Liver (tissue), 8 donors: ENCODE measurements at regions not wholly inside any gene's neighbourhood (a gene's known extent, or its start where the extent isn't known, plus 50 kb on each side); places are given as distances from the start of the nearest gene placed in this dataset.

Experiments
- DNase-seq: peaks from one replicate; pipeline ENCODE4 v3.0.0-alpha.2; 2017; ENCODE audit warnings: low spot score
- H3K27ac ChIP-seq, 2 donors: one replicate each; pipeline ENCODE4 v1.7.0; 2013; ENCODE audit warnings: inconsistent platforms in 2 of 2, low read length in 2 of 2, control low read depth in 1 of 2, low read depth in 1 of 2, mild to moderate bottlenecking in 1 of 2
- H3K27me3 ChIP-seq, 4 donors: one replicate each; pipeline versions ENCODE4 v1.6.1 to v1.7.0; 2013; ENCODE audit warnings: low read length in 3 of 4, inconsistent platforms in 1 of 4, mild to moderate bottlenecking in 1 of 4, moderate library complexity in 1 of 4; ENCODE audit not compliant: control insufficient read depth in 4 of 4, insufficient read depth in 4 of 4
- H3K36me3 ChIP-seq, 4 donors: one replicate each; pipeline versions ENCODE4 v1.6.1 to v1.7.0; 2013; ENCODE audit warnings: low read length in 3 of 4, mild to moderate bottlenecking in 3 of 4, low read depth in 1 of 4, moderate library complexity in 1 of 4; ENCODE audit not compliant: control insufficient read depth in 4 of 4, insufficient read depth in 3 of 4
- H3K4me1 ChIP-seq, 4 donors: one replicate each; pipeline versions ENCODE4 v1.6.1 to v1.7.0; 2013; ENCODE audit warnings: low read length in 3 of 4, mild to moderate bottlenecking in 3 of 4, moderate library complexity in 1 of 4; ENCODE audit not compliant: control insufficient read depth in 4 of 4, insufficient read depth in 4 of 4
- H3K4me3 ChIP-seq, 3 donors: one replicate each; pipeline versions ENCODE4 v1.6.1 to v1.7.0; 2013; ENCODE audit warnings: low read length in 3 of 3, control low read depth in 1 of 3, low read depth in 1 of 3, mild to moderate bottlenecking in 1 of 3
- H3K9ac ChIP-seq, 2 donors: one replicate each; pipeline ENCODE4 v1.7.0; 2013; ENCODE audit warnings: low read length in 2 of 2, mild to moderate bottlenecking in 2 of 2, moderate library complexity in 2 of 2, control low read depth in 1 of 2, low read depth in 1 of 2
- H3K9me3 ChIP-seq, 4 donors: one replicate each; pipeline versions ENCODE4 v1.6.1 to v1.7.0; 2013; ENCODE audit warnings: low read length in 3 of 4; ENCODE audit not compliant: control insufficient read depth in 4 of 4
- ATF3 ChIP-seq: IDR thresholded peaks from 2 replicates; pipeline ENCODE4 v1.6.1; 2016; ENCODE audit warnings: antibody characterized with exemption
- EGR1 ChIP-seq, 2 donors: IDR thresholded peaks; 2 replicates each; pipeline ENCODE4 v1.6.1; 2016 to 2018; ENCODE audit warnings: antibody characterized with exemption in 2 of 2, low read depth in 2 of 2
- FOXA1 ChIP-seq: IDR thresholded peaks from 2 replicates; pipeline ENCODE4 v1.6.1; 2016; ENCODE audit warnings: antibody characterized with exemption
- FOXA2 ChIP-seq: IDR thresholded peaks from 2 replicates; pipeline ENCODE4 v1.6.1; 2016; ENCODE audit warnings: antibody characterized with exemption
- GABPA ChIP-seq, 2 donors: IDR thresholded peaks in 1 of 2; conservative IDR thresholded peaks in 1 of 2; 2 replicates each; pipeline ENCODE4 v1.6.1; 2016; ENCODE audit warnings: antibody characterized with exemption in 2 of 2, mild to moderate bottlenecking in 1 of 2, moderate library complexity in 1 of 2
- HNF4A ChIP-seq, 2 donors: conservative IDR thresholded peaks; 2 replicates each; pipeline ENCODE4 v1.6.1; 2016; ENCODE audit warnings: antibody characterized with exemption in 2 of 2, mild to moderate bottlenecking in 2 of 2
- HNF4G ChIP-seq: IDR thresholded peaks from 2 replicates; pipeline ENCODE4 v1.6.1; 2016; ENCODE audit warnings: antibody characterized with exemption
- JUND ChIP-seq, 2 donors: IDR thresholded peaks; 2 replicates each; pipeline ENCODE4 v1.6.1; 2016; ENCODE audit warnings: antibody characterized with exemption in 2 of 2
- NR2F2 ChIP-seq: IDR thresholded peaks from 2 replicates; pipeline ENCODE4 v1.6.1; 2016; ENCODE audit warnings: antibody characterized with exemption
- RAD21 ChIP-seq, 2 donors: IDR thresholded peaks; 2 replicates each; pipeline ENCODE4 v1.6.1; 2016; ENCODE audit warnings: antibody characterized with exemption in 2 of 2, mild to moderate bottlenecking in 2 of 2
- REST ChIP-seq: IDR thresholded peaks from 2 replicates; pipeline ENCODE4 v1.6.1; 2016; ENCODE audit warnings: antibody characterized with exemption, mild to moderate bottlenecking
- RXRA ChIP-seq, 2 donors: IDR thresholded peaks; 2 replicates each; pipeline ENCODE4 v1.6.1; 2017 to 2018; ENCODE audit warnings: antibody characterized with exemption in 2 of 2, mild to moderate bottlenecking in 1 of 2
- SP1 ChIP-seq: IDR thresholded peaks from 2 replicates; pipeline ENCODE4 v1.6.1; 2018; ENCODE audit warnings: antibody characterized with exemption, mild to moderate bottlenecking
- TAF1 ChIP-seq: conservative IDR thresholded peaks from 2 replicates; pipeline ENCODE4 v1.6.1; 2016; ENCODE audit warnings: antibody characterized with exemption, mild to moderate bottlenecking
- YY1 ChIP-seq: IDR thresholded peaks from 2 replicates; pipeline ENCODE4 v1.6.1; 2016; ENCODE audit warnings: antibody characterized with exemption, mild to moderate bottlenecking
- ZBTB33 ChIP-seq: IDR thresholded peaks from 2 replicates; pipeline ENCODE4 v1.6.1; 2016; ENCODE audit warnings: antibody characterized with exemption
- WGBS: extraction: QIAGEN DNeasy Blood & Tissue Kit; methylation state at CpG from one replicate; pipeline ENCODE4 v1.1.7; 2013; 5-methylcytosine and 5-hydroxymethylcytosine counted together
- TF ChIP-seq, protein P1 (sequence below): fragments of 150-350 bp; IDR thresholded peaks from 2 replicates; pipeline ENCODE4 v1.5.1; 2017; ENCODE audit warnings: improper control_type of control experiment, low read depth, low read length; ENCODE audit not compliant: missing input control
- TF ChIP-seq, protein P2 (sequence below): IDR thresholded peaks from 2 replicates; pipeline ENCODE4 v1.6.1; 2016; ENCODE audit warnings: antibody characterized with exemption
- donor health status: healthy.
- donor health status: healthy.
- donor health status: healthy.
- donor health status: healthy.
- donor health status: healthy.

GRCh38 chr9:91148306-91148705 is 213.4 kb downstream of the AUH start:
- H3K9ac ChIP-seq = no peak overlapping the region
- H3K27ac ChIP-seq = no peak overlapping the region
- peaks cover 0 to 1% (median 0%) of the 10 kb centered on the region in 4 donors for H3K9me3 ChIP-seq
- H3K4me1 ChIP-seq = no peaks in the 10 kb centered on the region
- H3K27me3 ChIP-seq = no peaks in the 10 kb centered on the region
- no peaks in the 10 kb centered on the region for H3K36me3 ChIP-seq
- TF ChIP-seq HNF4G (no peak), SP1 (no peak), JUND (IDR thresholded peaks at IDR 0.05) (no peak)
- WGBS = 59% methylated on average over 4 of the region's 4 CpGs
- H3K4me3 ChIP-seq = no peak overlapping the region
- no peak for DNase-seq

DNA sequence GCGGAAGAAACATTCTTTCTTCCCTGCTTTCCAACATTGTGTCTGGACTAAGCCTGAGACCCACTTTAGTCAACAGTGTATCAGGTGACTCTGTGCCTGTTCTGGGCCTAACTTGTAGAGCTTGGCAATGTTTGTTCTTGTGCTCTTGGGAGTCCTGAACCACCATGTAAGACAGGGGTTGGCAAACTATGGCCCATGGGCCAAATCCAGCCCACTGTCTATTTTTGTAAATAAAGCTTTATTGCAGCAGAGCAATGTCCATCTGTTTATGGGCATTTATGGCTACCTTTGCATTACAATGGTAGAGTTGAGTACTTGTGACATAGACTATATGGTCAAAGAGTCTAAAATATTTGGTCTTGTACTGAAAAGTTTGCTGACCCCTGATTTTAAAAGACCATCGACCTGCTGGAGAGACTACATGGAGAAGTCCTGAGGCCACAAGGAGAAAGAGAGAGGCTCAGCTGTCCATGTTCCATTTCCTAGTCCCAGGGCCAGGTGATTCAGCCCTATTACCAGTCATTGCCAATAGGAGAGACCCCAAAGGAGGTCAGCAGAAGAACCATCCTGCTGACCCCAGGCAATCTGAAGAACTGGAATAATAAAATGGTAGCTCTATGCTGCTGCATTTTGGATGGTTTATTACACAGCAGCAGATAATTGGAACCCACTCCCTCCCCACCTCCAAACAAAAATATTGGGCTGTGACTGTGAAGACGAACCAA is 211.3 kb downstream of the AUH start:
- TF ChIP-seq YY1 (no peak), JUND (IDR thresholded peaks at IDR 0.05) (no peak), FOXA1 (no peak), RXRA (IDR thresholded peaks at IDR 0.05) (no peak), ZBTB33 (no peak), HNF4A (conservative IDR thresholded peaks at IDR 0.05) (no peak), HNF4G (no peak), ATF3 (no peak), FOXA2 (no peak), SP1 (no peak), GABPA (IDR thresholded peaks at IDR 0.05 in 1 of 2, conservative IDR thresholded peaks at IDR 0.05 in 1 of 2) (no peak), TAF1 (no peak), EGR1 (IDR thresholded peaks at IDR 0.05; ENCODE audit: low read depth in 2 of 2) (no peak), REST (no peak), RAD21 (IDR thresholded peaks at IDR 0.05) (no peak), NR2F2 (no peak)
- TF ChIP-seq, protein P1, sequence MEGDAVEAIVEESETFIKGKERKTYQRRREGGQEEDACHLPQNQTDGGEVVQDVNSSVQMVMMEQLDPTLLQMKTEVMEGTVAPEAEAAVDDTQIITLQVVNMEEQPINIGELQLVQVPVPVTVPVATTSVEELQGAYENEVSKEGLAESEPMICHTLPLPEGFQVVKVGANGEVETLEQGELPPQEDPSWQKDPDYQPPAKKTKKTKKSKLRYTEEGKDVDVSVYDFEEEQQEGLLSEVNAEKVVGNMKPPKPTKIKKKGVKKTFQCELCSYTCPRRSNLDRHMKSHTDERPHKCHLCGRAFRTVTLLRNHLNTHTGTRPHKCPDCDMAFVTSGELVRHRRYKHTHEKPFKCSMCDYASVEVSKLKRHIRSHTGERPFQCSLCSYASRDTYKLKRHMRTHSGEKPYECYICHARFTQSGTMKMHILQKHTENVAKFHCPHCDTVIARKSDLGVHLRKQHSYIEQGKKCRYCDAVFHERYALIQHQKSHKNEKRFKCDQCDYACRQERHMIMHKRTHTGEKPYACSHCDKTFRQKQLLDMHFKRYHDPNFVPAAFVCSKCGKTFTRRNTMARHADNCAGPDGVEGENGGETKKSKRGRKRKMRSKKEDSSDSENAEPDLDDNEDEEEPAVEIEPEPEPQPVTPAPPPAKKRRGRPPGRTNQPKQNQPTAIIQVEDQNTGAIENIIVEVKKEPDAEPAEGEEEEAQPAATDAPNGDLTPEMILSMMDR = no peak
- TF ChIP-seq, protein P2, sequence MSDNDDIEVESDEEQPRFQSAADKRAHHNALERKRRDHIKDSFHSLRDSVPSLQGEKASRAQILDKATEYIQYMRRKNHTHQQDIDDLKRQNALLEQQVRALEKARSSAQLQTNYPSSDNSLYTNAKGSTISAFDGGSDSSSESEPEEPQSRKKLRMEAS = no peak
- DNase-seq = no peak
- Histone ChIP-seq H3K27me3 (no peaks in the 10 kb centered on the region), H3K27ac (no peak overlapping the region), H3K4me1 (no peaks in the 10 kb centered on the region), H3K4me3 (no peak overlapping the region), H3K36me3 (no peaks in the 10 kb centered on the region), H3K9ac (no peak overlapping the region), H3K9me3 (peaks cover 0 to 1% (median 0%) of the 10 kb centered on the region in 4 donors)
- WGBS = 90% methylated on average over 3 of the region's 3 CpGs
